HG02759 (cell line): ENCODE measurements at regions not wholly inside any gene's neighbourhood (a gene's known extent, or its start where the extent isn't known, plus 50 kb on each side); places are given as distances from the start of the nearest gene placed in this dataset.

ENCODE experiments used
- ATAC-seq: cut with Tn5 transposase; IDR thresholded peaks from one replicate; pipeline ENCODE4 v1.9.1; 2021; ENCODE audit warnings: mild to moderate bottlenecking, moderate library complexity; ENCODE audit not compliant: unreplicated experiment

- no peak for ATAC-seq
Measured at GRCh38 chr7:68258609-68259008, 1262.0 kb downstream of the TYW1 start.

- ATAC-seq: no peak
Measured at GRCh38 chr7:68265258-68265657, 1268.6 kb downstream of the TYW1 start.

- ATAC-seq: no peak
Measured at GRCh38 chr7:68266004-68266579, 1269.5 kb downstream of the TYW1 start.

GRCh38 chr7:68267486-68267885, 1270.9 kb downstream of the TYW1 start:
- ATAC-seq: no peak

- ATAC-seq: no peak
Measured at GRCh38 chr7:68269405-68269804, 1272.8 kb downstream of the TYW1 start.

- no peak for ATAC-seq
Measured at GRCh38 chr7:68272507-68272906, 1275.9 kb downstream of the TYW1 start.

- ATAC-seq: no peak
Measured at GRCh38 chr7:68276725-68277124, 1280.1 kb downstream of the TYW1 start.

- ATAC-seq: no peak
Measured at GRCh38 chr7:68279827-68280400, 1283.3 kb downstream of the TYW1 start.

GRCh38 chr7:68280931-68281330, 1284.3 kb downstream of the TYW1 start:
- ATAC-seq: no peak

GRCh38 chr7:68288144-68288593, 1291.5 kb downstream of the TYW1 start:
- ATAC-seq: no peak

GRCh38 chr7:68291710-68292109, 1295.1 kb downstream of the TYW1 start:
- ATAC-seq: no peak

GRCh38 chr7:68295386-68295785, 1298.8 kb downstream of the TYW1 start:
- no peak for ATAC-seq

GRCh38 chr7:68304536-68304935, 1293.7 kb upstream of the AUTS2 start:
- no peak for ATAC-seq

- no peak for ATAC-seq
Measured at GRCh38 chr7:68306692-68307107, 1291.6 kb upstream of the AUTS2 start.

GRCh38 chr7:68309271-68309670, 1289.0 kb upstream of the AUTS2 start:
- no peak for ATAC-seq

GRCh38 chr7:68309806-68310205, 1288.5 kb upstream of the AUTS2 start:
- no peak for ATAC-seq

GRCh38 chr7:68311958-68312357, 1286.3 kb upstream of the AUTS2 start:
- no peak for ATAC-seq

- ATAC-seq: no peak
Measured at GRCh38 chr7:68313806-68314205, 1284.5 kb upstream of the AUTS2 start.

GRCh38 chr7:68314208-68314607, 1284.1 kb upstream of the AUTS2 start:
- ATAC-seq: no peak

- no peak for ATAC-seq
Measured at GRCh38 chr7:68317476-68317875, 1280.8 kb upstream of the AUTS2 start.

- no peak for ATAC-seq
Measured at GRCh38 chr7:68319061-68319460, 1279.2 kb upstream of the AUTS2 start.

GRCh38 chr7:68321076-68321639, 1277.1 kb upstream of the AUTS2 start:
- ATAC-seq: no peak
